Loucy (cell line): ENCODE measurements at regions not wholly inside any gene's neighbourhood (a gene's known extent, or its start where the extent isn't known, plus 50 kb on each side); places are given as distances from the start of the nearest gene placed in this dataset.
"Not testable (repeated sequence)": the region's sequence is repeated elsewhere in the genome, so short reads cannot be mapped to it uniquely, and the experiment has no call there.

Experiments used
- H2AFZ ChIP-seq: fragments of 200-600 bp; sonication (generic); 2 replicates; pipeline ENCODE4 v1.6.0; 2016; ENCODE audit warnings: antibody characterized with exemption, mild to moderate bottlenecking, low read length, moderate library complexity
- H3F3A ChIP-seq: fragments of 200-600 bp; 2 replicates; pipeline ENCODE4 v1.6.0; 2016; ENCODE audit warnings: antibody characterized with exemption, low read depth, mild to moderate bottlenecking
- H3K27me3 ChIP-seq: fragments of 200-600 bp; sonication (generic); 2 replicates; pipeline ENCODE4 v1.6.1; 2014; ENCODE audit warnings: low read length, mild to moderate bottlenecking; ENCODE audit not compliant: insufficient read depth, poor library complexity, severe bottlenecking
- H3K36me3 ChIP-seq: fragments of 200-600 bp; sonication (generic); 2 replicates; pipeline ENCODE4 v1.6.1; 2016; ENCODE audit warnings: low read length; ENCODE audit not compliant: insufficient read depth
- H3K4me1 ChIP-seq: fragments of 200-600 bp; sonication (generic); 2 replicates; pipeline ENCODE4 v1.5.1; 2014; ENCODE audit warnings: low read length, mild to moderate bottlenecking; ENCODE audit not compliant: insufficient read depth, poor library complexity, severe bottlenecking
- H3K4me2 ChIP-seq: fragments of 200-600 bp; sonication (generic); 2 replicates; pipeline ENCODE4 v1.6.0; 2014; ENCODE audit warnings: antibody characterized with exemption, low read length, low read depth, mild to moderate bottlenecking; ENCODE audit not compliant: poor library complexity, severe bottlenecking
- H3K4me3 ChIP-seq: fragments of 200-600 bp; sonication (generic); 2 replicates; pipeline ENCODE4 v1.5.1; 2014; ENCODE audit warnings: low read length, mild to moderate bottlenecking, mixed read lengths; ENCODE audit not compliant: poor library complexity, severe bottlenecking
- H3K79me2 ChIP-seq: fragments of 200-600 bp; sonication (generic); 2 replicates; pipeline ENCODE4 v1.6.1; 2014; ENCODE audit warnings: low read length; ENCODE audit not compliant: insufficient read depth
- H3K9ac ChIP-seq: fragments of 200-600 bp; sonication (generic); 2 replicates; pipeline ENCODE4 v1.6.0; 2014; ENCODE audit warnings: mild to moderate bottlenecking, low read depth, low read length, moderate library complexity; ENCODE audit not compliant: poor library complexity, severe bottlenecking
- H3K9me2 ChIP-seq: fragments of 200-600 bp; sonication (generic); replicated peaks from 2 replicates; pipeline ENCODE4 v1.6.1; 2016; ENCODE audit warnings: low read depth, low read length, mixed read lengths
- H3K9me3 ChIP-seq: fragments of 200-600 bp; sonication (generic); 2 replicates; pipeline ENCODE4 v1.6.1; 2014; ENCODE audit warnings: mild to moderate bottlenecking, antibody characterized with exemption, low read length, low read depth; ENCODE audit not compliant: insufficient read depth
- H4K20me1 ChIP-seq: fragments of 200-600 bp; sonication (generic); 2 replicates; pipeline ENCODE4 v1.6.0; 2014; ENCODE audit warnings: antibody characterized with exemption, low read length, mild to moderate bottlenecking; ENCODE audit not compliant: insufficient read depth, poor library complexity, severe bottlenecking
- EZH2phosphoT487 ChIP-seq: fragments of 200-600 bp; IDR thresholded peaks from 2 replicates; pipeline ENCODE4 v1.6.1; 2018; ENCODE audit warnings: antibody characterized with exemption, mild to moderate bottlenecking, moderate library complexity, borderline replicate concordance
- TF ChIP-seq, protein P1 (sequence below): fragments of 200-600 bp; sonication (generic); conservative IDR thresholded peaks from 2 replicates; pipeline ENCODE4 v1.5.1; 2014; ENCODE audit warnings: mild to moderate bottlenecking, antibody characterized with exemption, low read length

DNA sequence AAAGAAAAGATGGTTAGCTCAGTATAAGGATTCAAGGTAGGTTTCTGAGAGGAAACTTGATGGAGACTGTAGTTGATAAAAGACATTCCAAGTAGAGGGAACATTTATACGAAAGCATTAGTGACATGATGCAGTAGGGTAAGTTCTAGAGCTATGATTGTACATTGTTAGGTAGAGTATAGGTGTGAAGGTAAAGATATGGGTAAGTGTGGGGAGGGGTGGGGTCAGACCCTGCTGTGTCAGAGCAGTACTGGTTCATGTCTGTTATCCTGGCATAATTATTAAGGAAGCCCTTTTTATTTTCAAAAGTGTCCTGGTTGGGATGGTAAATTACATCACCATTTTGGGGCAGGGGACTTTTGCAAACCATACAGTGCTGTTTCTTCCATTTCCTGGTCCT lies 635.8 kb downstream of the COL12A1 start:
- Histone ChIP-seq H3K79me2 (no peaks in the 10 kb centered on the region), H3K9ac (no peak overlapping the region), H3K4me3 (no peak overlapping the region), H3K4me2 (no peak overlapping the region), H3K27me3 (no peaks in the 10 kb centered on the region), H3K36me3 (no peaks in the 10 kb centered on the region), H2AFZ (no peak overlapping the region), H3K9me2 (no peaks in the 10 kb centered on the region), H3K9me3 (no peaks in the 10 kb centered on the region), H4K20me1 (no peaks in the 10 kb centered on the region), H3F3A (no peaks in the 10 kb centered on the region), H3K4me1 (no peaks in the 10 kb centered on the region)
- TF ChIP-seq EZH2phosphoT487, result no peak
- TF ChIP-seq, protein P1, sequence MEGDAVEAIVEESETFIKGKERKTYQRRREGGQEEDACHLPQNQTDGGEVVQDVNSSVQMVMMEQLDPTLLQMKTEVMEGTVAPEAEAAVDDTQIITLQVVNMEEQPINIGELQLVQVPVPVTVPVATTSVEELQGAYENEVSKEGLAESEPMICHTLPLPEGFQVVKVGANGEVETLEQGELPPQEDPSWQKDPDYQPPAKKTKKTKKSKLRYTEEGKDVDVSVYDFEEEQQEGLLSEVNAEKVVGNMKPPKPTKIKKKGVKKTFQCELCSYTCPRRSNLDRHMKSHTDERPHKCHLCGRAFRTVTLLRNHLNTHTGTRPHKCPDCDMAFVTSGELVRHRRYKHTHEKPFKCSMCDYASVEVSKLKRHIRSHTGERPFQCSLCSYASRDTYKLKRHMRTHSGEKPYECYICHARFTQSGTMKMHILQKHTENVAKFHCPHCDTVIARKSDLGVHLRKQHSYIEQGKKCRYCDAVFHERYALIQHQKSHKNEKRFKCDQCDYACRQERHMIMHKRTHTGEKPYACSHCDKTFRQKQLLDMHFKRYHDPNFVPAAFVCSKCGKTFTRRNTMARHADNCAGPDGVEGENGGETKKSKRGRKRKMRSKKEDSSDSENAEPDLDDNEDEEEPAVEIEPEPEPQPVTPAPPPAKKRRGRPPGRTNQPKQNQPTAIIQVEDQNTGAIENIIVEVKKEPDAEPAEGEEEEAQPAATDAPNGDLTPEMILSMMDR, result no peak

DNA sequence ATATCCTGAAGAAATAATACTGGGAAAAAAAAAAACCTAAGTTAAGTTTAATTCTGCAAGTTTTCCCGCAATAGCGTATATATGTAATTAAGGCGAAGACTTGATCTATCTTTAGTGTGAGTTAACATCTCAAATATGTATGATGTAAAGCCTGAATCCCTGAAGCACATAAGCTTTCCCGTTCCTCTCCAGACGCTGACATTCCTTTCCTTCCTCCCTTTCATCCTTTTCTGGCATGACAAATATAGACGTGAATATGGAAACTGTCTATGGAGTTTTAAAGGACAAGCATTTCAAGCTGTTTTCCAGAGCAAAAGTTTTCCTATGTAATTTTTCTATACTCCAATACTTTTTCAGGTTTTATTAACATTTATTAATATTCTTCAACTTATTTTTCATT lies 637.0 kb downstream of the COL12A1 start:
- TF ChIP-seq, protein P1, result no peak
- TF ChIP-seq EZH2phosphoT487, result no peak
- no peak overlapping the region for H3K4me3 ChIP-seq

DNA sequence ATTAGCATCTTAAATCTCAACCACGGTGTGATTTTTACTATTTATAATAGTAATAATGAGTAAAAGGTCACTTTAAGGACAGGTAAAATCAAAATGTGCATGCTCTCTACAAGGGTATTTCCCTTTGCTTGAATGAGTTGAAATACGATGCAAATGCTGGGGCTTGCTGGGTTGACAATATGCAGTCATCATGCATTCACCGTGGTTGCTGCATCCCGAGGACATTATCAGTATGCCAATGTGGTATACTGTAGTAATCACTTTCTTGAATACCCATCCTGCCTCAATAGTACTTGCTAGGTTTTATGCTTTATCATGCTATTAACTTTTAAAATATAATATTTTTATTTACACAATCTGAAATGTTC lies 637.9 kb downstream of the COL12A1 start:
- H3K9me3 ChIP-seq, H3K36me3 ChIP-seq, H3K27me3 ChIP-seq, H2AFZ ChIP-seq, H3K4me3 ChIP-seq, H3K9ac ChIP-seq, H3K9me2 ChIP-seq, H4K20me1 ChIP-seq, H3F3A ChIP-seq, H3K79me2 ChIP-seq, H3K4me2 ChIP-seq, H3K4me1 ChIP-seq: not testable (repeated sequence)

More for the DNA sequence above, 637.0 kb downstream of the COL12A1 start:
- Histone ChIP-seq H3K4me2 (no peak overlapping the region), H4K20me1 (no peaks in the 10 kb centered on the region), H3F3A (no peaks in the 10 kb centered on the region), H3K9me2 (no peaks in the 10 kb centered on the region), H2AFZ (no peak overlapping the region), H3K9ac (no peak overlapping the region), H3K27me3 (no peaks in the 10 kb centered on the region), H3K79me2 (no peaks in the 10 kb centered on the region), H3K36me3 (no peaks in the 10 kb centered on the region), H3K4me1 (no peaks in the 10 kb centered on the region), H3K9me3 (no peaks in the 10 kb centered on the region)

DNA sequence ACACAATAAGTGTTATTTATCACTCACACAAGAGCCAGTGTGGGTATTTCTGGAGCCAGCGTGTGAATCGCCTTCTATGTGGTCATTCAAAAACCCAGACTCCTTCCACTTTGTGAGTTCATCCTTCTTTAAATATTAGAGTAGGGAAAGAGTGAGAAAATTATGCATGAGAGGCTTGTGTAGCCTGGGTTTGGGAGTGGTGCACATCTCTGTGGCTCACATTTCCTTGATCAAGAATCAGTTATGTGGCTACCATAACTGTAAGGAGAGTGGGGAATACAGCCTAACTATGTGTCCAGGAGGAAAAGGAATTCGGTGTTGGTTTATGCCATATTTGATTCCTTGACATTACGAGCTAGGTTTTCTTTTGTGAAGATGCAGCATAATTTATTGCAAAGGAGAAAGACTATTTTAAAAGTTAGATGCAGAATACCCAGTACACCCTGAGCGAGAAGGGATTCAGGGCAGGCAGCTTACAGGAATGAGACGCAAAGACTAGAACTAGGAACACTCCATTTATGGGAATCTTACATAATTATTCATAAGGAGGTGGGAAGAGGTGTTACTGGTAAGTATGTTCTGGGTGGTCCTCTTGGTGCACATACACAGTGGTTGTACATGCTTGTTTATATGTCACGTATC lies 638.5 kb downstream of the COL12A1 start:
- H3K4me3 ChIP-seq, result no peak overlapping the region
- H2AFZ ChIP-seq, result no peak overlapping the region
- TF ChIP-seq EZH2phosphoT487, result no peak
- TF ChIP-seq, protein P1, result no peak
- H3K9ac ChIP-seq, result no peak overlapping the region
- no peaks in the 10 kb centered on the region for H3K79me2 ChIP-seq
- no peaks in the 10 kb centered on the region for H3K9me2 ChIP-seq
- H3K36me3 ChIP-seq, result no peaks in the 10 kb centered on the region
- H3K4me1 ChIP-seq, result no peaks in the 10 kb centered on the region
- no peaks in the 10 kb centered on the region for H4K20me1 ChIP-seq
- no peaks in the 10 kb centered on the region for H3F3A ChIP-seq
- no peak overlapping the region for H3K4me2 ChIP-seq
- no peaks in the 10 kb centered on the region for H3K9me3 ChIP-seq
- H3K27me3 ChIP-seq, result no peaks in the 10 kb centered on the region
